ENCODE measurements at regions not wholly inside any gene's neighbourhood (a gene's known extent, or its start where the extent isn't known, plus 50 kb on each side); places are given as distances from the start of the nearest gene placed in this dataset.
"Not testable (repeated sequence)": the region's sequence is repeated elsewhere in the genome, so short reads cannot be mapped to it uniquely, and the experiment has no call there.

DNA sequence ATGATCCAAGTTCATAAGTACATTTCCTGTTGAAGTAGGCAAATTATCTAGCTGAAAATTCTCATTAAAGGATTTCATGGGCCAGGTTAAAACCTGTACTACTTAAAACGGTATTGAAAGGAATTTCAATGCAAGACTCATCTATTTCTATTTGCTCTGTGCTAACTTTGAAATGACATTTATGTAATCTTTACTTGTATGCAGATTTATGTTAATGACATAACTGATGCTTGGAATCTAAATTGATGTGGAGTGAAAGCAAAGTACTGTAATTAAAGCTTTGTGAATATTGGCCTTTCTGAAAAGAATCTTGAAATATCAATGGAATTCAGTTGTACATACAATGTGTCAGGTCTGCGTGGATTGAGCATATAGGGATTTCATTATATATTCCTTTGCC is 390.0 kb downstream of the CPS1 start:
- H3K27ac ChIP-seq: no peak overlapping the region
- 71 to 79% methylated on average over 2 of the region's 2 CpGs for WGBS, 2 donors
- intact Hi-C loops (cut with DNase I): no loop called here

DNA sequence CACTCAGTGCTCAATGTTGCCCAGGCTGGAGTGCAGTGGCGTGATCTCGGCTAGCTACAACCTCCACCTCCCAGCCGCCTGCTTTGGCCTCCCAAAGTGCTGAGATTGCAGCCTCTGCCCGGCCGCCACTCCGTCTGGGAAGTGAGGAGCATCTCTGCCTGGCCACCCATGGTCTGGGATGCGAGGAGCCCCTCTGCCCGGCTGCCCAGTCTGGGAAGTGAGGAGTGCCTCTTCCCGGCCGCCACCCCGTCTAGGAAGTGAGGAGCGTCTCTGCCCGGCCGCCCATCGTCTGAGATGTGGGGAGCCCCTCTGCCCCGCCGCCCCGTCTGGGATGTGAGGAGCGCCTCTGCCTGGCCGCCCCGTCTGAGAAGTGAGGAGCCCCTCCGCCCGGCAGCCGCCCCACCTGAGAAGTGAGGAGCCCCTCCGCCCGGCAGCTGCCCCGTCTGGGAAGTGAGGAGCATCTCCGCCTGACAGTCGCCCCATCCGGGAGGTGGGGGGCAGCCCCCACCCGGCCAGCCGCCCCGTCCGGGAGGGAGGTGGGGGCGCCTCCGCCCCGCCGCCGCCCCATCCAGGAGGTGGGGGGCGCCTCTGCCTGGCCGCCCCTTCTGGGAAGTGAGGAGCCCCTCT is 394.1 kb downstream of the CPS1 start:
- DNase-seq; H3K36me3 ChIP-seq; H3K4me1 ChIP-seq; intact Hi-C loops (cut with DNase I); H3K27ac ChIP-seq; H3K4me3 ChIP-seq; H3K9me3 ChIP-seq; H3K27me3 ChIP-seq: not testable (repeated sequence)
- 94 to 96% methylated on average over 41 of the region's 41 CpGs for WGBS, 2 donors

More for the DNA sequence above, 390.0 kb downstream of the CPS1 start:
- H3K4me1 ChIP-seq: no peaks in the 10 kb centered on the region
- H3K36me3 ChIP-seq: no peaks in the 10 kb centered on the region
- no peaks in the 10 kb centered on the region for H3K9me3 ChIP-seq
- no peaks in the 10 kb centered on the region for H3K27me3 ChIP-seq
- TF ChIP-seq POLR2A (IDR thresholded peaks at IDR 0.05) (no peak), EP300 (IDR thresholded peaks at IDR 0.05) (no peak), POLR2AphosphoS5 (IDR thresholded peaks at IDR 0.05) (no peak)
- TF ChIP-seq, protein P1, sequence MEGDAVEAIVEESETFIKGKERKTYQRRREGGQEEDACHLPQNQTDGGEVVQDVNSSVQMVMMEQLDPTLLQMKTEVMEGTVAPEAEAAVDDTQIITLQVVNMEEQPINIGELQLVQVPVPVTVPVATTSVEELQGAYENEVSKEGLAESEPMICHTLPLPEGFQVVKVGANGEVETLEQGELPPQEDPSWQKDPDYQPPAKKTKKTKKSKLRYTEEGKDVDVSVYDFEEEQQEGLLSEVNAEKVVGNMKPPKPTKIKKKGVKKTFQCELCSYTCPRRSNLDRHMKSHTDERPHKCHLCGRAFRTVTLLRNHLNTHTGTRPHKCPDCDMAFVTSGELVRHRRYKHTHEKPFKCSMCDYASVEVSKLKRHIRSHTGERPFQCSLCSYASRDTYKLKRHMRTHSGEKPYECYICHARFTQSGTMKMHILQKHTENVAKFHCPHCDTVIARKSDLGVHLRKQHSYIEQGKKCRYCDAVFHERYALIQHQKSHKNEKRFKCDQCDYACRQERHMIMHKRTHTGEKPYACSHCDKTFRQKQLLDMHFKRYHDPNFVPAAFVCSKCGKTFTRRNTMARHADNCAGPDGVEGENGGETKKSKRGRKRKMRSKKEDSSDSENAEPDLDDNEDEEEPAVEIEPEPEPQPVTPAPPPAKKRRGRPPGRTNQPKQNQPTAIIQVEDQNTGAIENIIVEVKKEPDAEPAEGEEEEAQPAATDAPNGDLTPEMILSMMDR (IDR thresholded peaks at IDR 0.05): no peak
- no peak for DNase-seq
- H3K4me3 ChIP-seq: no peak overlapping the region

DNA sequence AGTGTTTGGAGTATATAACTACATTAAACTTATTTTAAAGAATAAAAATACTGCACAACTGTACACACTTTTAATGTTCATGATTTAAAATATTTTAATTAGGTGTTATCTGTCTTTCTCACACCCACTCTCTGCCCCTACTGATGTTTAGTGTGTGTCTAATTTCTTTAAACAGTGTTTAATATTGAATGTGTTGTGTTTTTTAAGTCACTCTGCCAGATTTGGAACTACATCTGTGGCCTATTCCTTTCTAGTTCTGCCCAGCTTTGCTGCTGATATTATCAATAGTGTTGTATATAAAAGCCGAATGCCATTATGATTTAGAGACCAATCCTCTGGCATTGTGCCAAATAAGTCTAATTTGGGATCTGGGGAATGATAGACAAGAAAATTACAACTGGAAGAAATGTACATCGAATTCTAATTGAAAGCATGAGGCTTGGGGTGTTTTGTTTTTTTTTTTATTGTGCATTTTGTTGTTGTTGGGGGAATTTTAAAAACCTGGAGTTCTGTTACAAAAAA is 398.0 kb downstream of the CPS1 start:
- WGBS, 2 donors: 68 to 72% methylated on average over 2 of the region's 2 CpGs
- Histone ChIP-seq H3K4me1 (no peaks in the 10 kb centered on the region), H3K9me3 (no peaks in the 10 kb centered on the region), H3K36me3 (no peaks in the 10 kb centered on the region), H3K27me3 (no peaks in the 10 kb centered on the region), H3K27ac (no peak overlapping the region), H3K4me3 (no peak overlapping the region)
- TF ChIP-seq POLR2AphosphoS5 (IDR thresholded peaks at IDR 0.05): no peak
- no peak for TF ChIP-seq EP300 (IDR thresholded peaks at IDR 0.05)
- TF ChIP-seq, protein P1 (IDR thresholded peaks at IDR 0.05): no peak
- TF ChIP-seq POLR2A (IDR thresholded peaks at IDR 0.05): no peak
- DNase-seq: no peak
- intact Hi-C loops (cut with DNase I): no loop called here

DNA sequence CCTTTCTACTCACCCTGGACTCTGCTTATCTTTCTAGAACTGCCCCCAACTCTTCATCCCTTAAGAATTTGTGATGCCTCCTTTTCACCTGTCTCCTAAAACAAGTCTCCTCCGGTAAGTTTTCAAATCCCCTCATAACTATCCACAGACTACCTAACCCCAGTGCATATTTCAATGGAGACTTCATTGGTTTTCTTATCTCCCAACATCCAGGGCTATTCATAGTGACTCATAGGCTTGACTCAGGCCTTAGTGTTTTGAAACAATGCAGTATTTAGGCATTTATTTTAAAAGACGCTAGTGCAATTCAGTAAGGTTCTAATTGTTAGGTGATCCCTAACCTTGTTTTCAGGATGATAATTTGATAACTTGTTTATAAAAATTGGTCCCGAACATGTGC is 399.2 kb downstream of the CPS1 start:
- H3K9me3 ChIP-seq: no peaks in the 10 kb centered on the region
- intact Hi-C loops (cut with DNase I): no loop called here
- no peaks in the 10 kb centered on the region for H3K4me1 ChIP-seq
- H3K27me3 ChIP-seq: no peaks in the 10 kb centered on the region
- no peak for DNase-seq
- H3K27ac ChIP-seq: no peak overlapping the region
- TF ChIP-seq, protein P1 (IDR thresholded peaks at IDR 0.05): no peak
- TF ChIP-seq EP300 (IDR thresholded peaks at IDR 0.05): no peak
- no peak for TF ChIP-seq POLR2AphosphoS5 (IDR thresholded peaks at IDR 0.05)
- TF ChIP-seq POLR2A (IDR thresholded peaks at IDR 0.05): no peak
- WGBS, 2 donors: 80 to 84% methylated on average over 3 of the region's 3 CpGs
- H3K36me3 ChIP-seq: no peaks in the 10 kb centered on the region
- H3K4me3 ChIP-seq: no peak overlapping the region

DNA sequence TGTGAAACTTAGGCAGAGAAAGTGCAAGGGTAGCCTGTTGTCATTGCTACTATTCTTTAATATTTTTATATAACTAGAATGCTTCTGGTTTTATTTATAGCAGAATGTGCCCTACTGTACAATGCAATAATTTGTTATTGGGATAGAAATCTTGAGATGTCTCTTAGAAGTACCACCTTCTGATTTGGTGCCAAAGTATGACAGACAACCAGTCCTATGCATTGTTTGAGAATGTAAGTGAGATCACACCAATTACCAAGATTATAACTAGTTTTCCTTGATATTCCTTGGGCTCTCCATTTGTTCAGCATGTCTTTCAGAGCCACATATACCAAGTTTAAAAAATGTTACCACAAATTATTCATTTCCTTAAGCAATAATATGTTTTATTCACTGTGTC is 399.7 kb downstream of the CPS1 start:
- intact Hi-C loops (cut with DNase I): no loop called here
- Histone ChIP-seq H3K4me3 (no peak overlapping the region), H3K27ac (no peak overlapping the region), H3K4me1 (no peaks in the 10 kb centered on the region), H3K36me3 (no peaks in the 10 kb centered on the region), H3K9me3 (no peaks in the 10 kb centered on the region), H3K27me3 (no peaks in the 10 kb centered on the region)
- no peak for DNase-seq
- no peak for TF ChIP-seq POLR2A (IDR thresholded peaks at IDR 0.05)
- no peak for TF ChIP-seq EP300 (IDR thresholded peaks at IDR 0.05)
- TF ChIP-seq, protein P1 (IDR thresholded peaks at IDR 0.05): no peak
- TF ChIP-seq POLR2AphosphoS5 (IDR thresholded peaks at IDR 0.05): no peak
